Endothelial cell (in vitro differentiated cells): ENCODE measurements at regions not wholly inside any gene's neighbourhood (a gene's known extent, or its start where the extent isn't known, plus 50 kb on each side); places are given as distances from the start of the nearest gene placed in this dataset.

Source experiments
- DNase-seq: peaks from one replicate; pipeline ENCODE4 v3.0.0; 2021; ENCODE audit warnings: low spot score
- H3K27ac Mint-ChIP-seq: one replicate; pipeline ENCODE4 v1.8.0; 2021; ENCODE audit warnings: mixed read lengths, inconsistent platforms; ENCODE audit not compliant: unreplicated experiment
- H3K27me3 Mint-ChIP-seq: one replicate; pipeline ENCODE4 v1.8.0; 2021; ENCODE audit warnings: mild to moderate bottlenecking, moderate library complexity, mixed read lengths, inconsistent platforms; ENCODE audit not compliant: unreplicated experiment
- H3K36me3 Mint-ChIP-seq: one replicate; pipeline ENCODE4 v1.8.0; 2021; ENCODE audit warnings: mild to moderate bottlenecking, low read depth, mixed read lengths, inconsistent platforms; ENCODE audit not compliant: unreplicated experiment
- H3K4me1 Mint-ChIP-seq: one replicate; pipeline ENCODE4 v1.8.0; 2021; ENCODE audit warnings: mild to moderate bottlenecking, mixed read lengths, inconsistent platforms; ENCODE audit not compliant: unreplicated experiment
- H3K4me3 Mint-ChIP-seq: one replicate; pipeline ENCODE4 v1.8.0; 2021; ENCODE audit warnings: mild to moderate bottlenecking, mixed read lengths, inconsistent platforms; ENCODE audit not compliant: unreplicated experiment
- H3K9me3 Mint-ChIP-seq: one replicate; pipeline ENCODE4 v1.8.0; 2021; ENCODE audit warnings: mixed read lengths, inconsistent platforms; ENCODE audit not compliant: unreplicated experiment
- CTCF ChIP-seq: fragments of 200-600 bp; sonication (generic); IDR thresholded peaks from one replicate; pipeline ENCODE4 v1.5.0; 2021; ENCODE audit warnings: antibody characterized with exemption; ENCODE audit not compliant: unreplicated experiment

DNA sequence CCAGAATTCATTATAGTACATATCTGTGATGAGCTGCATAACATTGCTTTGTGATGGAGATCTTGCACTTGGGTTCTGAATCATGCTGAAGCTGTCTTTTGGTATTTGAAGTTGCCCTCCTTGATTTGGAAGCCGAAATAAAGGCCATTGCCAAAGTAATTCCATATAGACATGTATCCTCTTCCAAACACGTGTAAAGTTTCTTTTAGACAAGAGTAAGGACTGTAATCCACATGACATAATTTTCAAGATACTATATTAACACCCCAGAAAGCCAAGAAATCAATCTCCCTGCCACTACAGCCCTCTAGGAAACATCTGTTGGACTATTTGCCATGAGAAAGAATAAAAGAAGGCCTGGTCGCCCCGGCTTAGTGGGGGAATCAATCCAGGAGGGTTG lies 754.2 kb downstream of the FGF9 start:
- no peak overlapping the region for H3K27ac Mint-ChIP-seq
- no peaks in the 10 kb centered on the region for H3K4me1 Mint-ChIP-seq

GRCh38 chr13:22427066-22427465 lies 753.7 kb upstream of the SGCG start:
- Mint-ChIP-seq H3K9me3 (no peaks in the 10 kb centered on the region), H3K36me3 (no peaks in the 10 kb centered on the region), H3K27ac (no peak overlapping the region), H3K4me3 (no peak overlapping the region), H3K4me1 (no peaks in the 10 kb centered on the region), H3K27me3 (no peaks in the 10 kb centered on the region)
- TF ChIP-seq CTCF = no peak
- DNase-seq = no peak

More for the DNA sequence above, 754.2 kb downstream of the FGF9 start:
- no peaks in the 10 kb centered on the region for H3K36me3 Mint-ChIP-seq
- no peak for TF ChIP-seq CTCF
- no peak overlapping the region for H3K4me3 Mint-ChIP-seq
- no peaks in the 10 kb centered on the region for H3K27me3 Mint-ChIP-seq
- DNase-seq = no peak
- H3K9me3 Mint-ChIP-seq = no peaks in the 10 kb centered on the region

DNA sequence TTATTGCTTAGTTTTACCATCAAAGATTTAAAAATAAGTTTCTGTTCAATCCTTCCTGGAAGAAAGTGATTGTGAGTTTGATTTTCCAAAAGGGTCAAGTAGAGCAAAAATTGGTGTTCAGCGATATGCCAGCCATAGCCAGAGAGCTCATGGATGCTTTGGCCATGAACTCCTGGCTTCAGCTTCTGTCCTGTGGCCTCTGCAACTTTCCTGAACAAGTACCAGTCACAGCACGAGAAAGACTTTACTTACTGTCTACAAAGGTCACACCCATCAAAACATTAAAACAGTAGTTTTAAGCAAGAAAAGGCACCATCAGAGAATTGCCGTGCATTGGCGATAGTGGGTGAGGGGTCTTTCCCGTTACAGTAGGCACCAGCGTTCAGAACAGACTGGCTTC lies 753.0 kb upstream of the SGCG start:
- Mint-ChIP-seq H3K4me1 (no peaks in the 10 kb centered on the region), H3K36me3 (no peaks in the 10 kb centered on the region), H3K4me3 (no peak overlapping the region), H3K9me3 (no peaks in the 10 kb centered on the region), H3K27me3 (no peaks in the 10 kb centered on the region), H3K27ac (no peak overlapping the region)
- no peak for DNase-seq
- no peak for TF ChIP-seq CTCF

- no peak for TF ChIP-seq CTCF
- no peaks in the 10 kb centered on the region for H3K4me1 Mint-ChIP-seq
- H3K36me3 Mint-ChIP-seq = no peaks in the 10 kb centered on the region
- no peak for DNase-seq
- no peak overlapping the region for H3K27ac Mint-ChIP-seq
- no peaks in the 10 kb centered on the region for H3K27me3 Mint-ChIP-seq
- no peak overlapping the region for H3K4me3 Mint-ChIP-seq
- H3K9me3 Mint-ChIP-seq = no peaks in the 10 kb centered on the region
These were observed 752.5 kb upstream of the SGCG start for GRCh38 chr13:22428188-22428828.

DNA sequence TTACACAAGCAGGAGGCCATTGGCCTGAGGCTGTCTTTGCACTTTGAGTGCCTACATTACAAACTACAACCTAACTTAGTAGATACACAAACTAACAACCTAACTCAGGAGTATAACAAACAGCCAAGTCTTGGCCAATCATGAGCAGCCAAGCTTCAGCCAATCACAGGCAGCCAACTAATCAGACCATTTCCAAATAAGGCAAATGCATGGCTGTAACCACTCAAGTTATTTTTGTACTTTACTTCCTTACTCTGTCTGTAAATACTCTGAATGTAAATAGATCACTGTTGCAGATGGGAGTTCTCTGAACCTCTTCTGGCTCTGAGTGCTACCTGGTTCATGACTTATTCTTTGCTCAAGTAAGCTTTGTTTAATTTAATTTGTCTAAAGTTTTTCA lies 748.1 kb upstream of the SGCG start:
- no peak for TF ChIP-seq CTCF
- H3K27ac Mint-ChIP-seq = no peak overlapping the region

More for the DNA sequence above, 748.1 kb upstream of the SGCG start:
- Mint-ChIP-seq H3K9me3 (no peaks in the 10 kb centered on the region), H3K4me3 (no peak overlapping the region), H3K4me1 (no peaks in the 10 kb centered on the region), H3K27me3 (no peaks in the 10 kb centered on the region), H3K36me3 (no peaks in the 10 kb centered on the region)
- DNase-seq = no peak
